HCT116 (cell line): ENCODE measurements at regions not wholly inside any gene's neighbourhood (a gene's known extent, or its start where the extent isn't known, plus 50 kb on each side); places are given as distances from the start of the nearest gene placed in this dataset.

Experiments
- ATAC-seq: fragments of 200-7000 bp; cut with Tn5 transposase; 2 replicates; pipeline ENCODE4 v1.9.1; 2020; ENCODE audit warnings: mild to moderate bottlenecking, moderate library complexity
- BruUV-seq: library from RNA; stranded (reverse); fragments of 400-500 nt; replicated peaks from 2 replicates; lab custom pipeline; 2021; lab: Mats Ljungman, UMichigan
- CTCF ChIA-PET: fragments of 300-600 bp; sonication (Branson Sonifier 250); formaldehyde crosslinking; loops from one replicate; lab custom pipeline; 2021; ENCODE audit warnings: antibody characterized with exemption; lab: Charles Lee
- POLR2A ChIA-PET: fragments of 300-600, 350-600 bp; sonication (Branson Sonifier 250); formaldehyde crosslinking; loops from one replicate; lab custom pipeline; 2021; ENCODE audit warnings: antibody characterized with exemption; lab: Charles Lee
- RAD21 ChIA-PET, 2 experiments: fragments of 300-600 bp; sonication (Branson Sonifier 250); formaldehyde crosslinking; loops; one replicate each; lab custom pipeline; 2023; ENCODE audit warnings: low total read pairs in 2 of 2; ENCODE audit not compliant: uncharacterized antibody in 2 of 2, unreplicated experiment in 2 of 2, low non-redundant PET in 1 of 2; lab: Charles Lee
- DNase-seq: peaks from one replicate; pipeline ENCODE4 v3.0.0-alpha.2; 2010; ENCODE audit warnings: low read depth, low spot score
- H2AFZ ChIP-seq: fragments of 200-600 bp; shearing (Covaris generic), sonication (generic); 2 replicates; pipeline ENCODE4 v1.6.1; 2017; ENCODE audit warnings: low read depth, mixed run types, mixed read lengths, antibody characterized with exemption, low read length; ENCODE audit not compliant: poor library complexity, severe bottlenecking
- H3K27ac ChIP-seq: 2 replicates; pipeline ENCODE4 v1.5.1; 2012; ENCODE audit warnings: low read depth, low read length
- H3K27me3 ChIP-seq: fragments of 200-600 bp; sonication (generic); 2 replicates; pipeline ENCODE4 v1.6.1; 2016; ENCODE audit warnings: mixed run types, low read length, mixed read lengths; ENCODE audit not compliant: insufficient read depth
- H3K36me3 ChIP-seq, 2 experiments: fragments of 200-500 bp in 1 of 2; fragments of 200-600 bp in 1 of 2; sonication (Bioruptor generic) in 1 of 2; sonication (generic) in 1 of 2; 2 replicates each; pipeline versions ENCODE4 v1.5.1 to v1.6.1; 2014 to 2016; ENCODE audit warnings: low read length in 2 of 2, inconsistent platforms in 1 of 2, mixed read lengths in 1 of 2, mixed run types in 1 of 2; ENCODE audit not compliant: insufficient read depth in 2 of 2, control insufficient read depth in 1 of 2
- H3K4me1 ChIP-seq, 2 experiments: fragments of 200-600 bp in 1 of 2; sonication (generic) in 1 of 2; 2 replicates each; pipeline versions ENCODE4 v1.5.1 to v1.6.1; 2012 to 2017; ENCODE audit warnings: low read length in 2 of 2, inconsistent platforms in 1 of 2, mild to moderate bottlenecking in 1 of 2, mixed read lengths in 1 of 2, mixed run types in 1 of 2, moderate library complexity in 1 of 2; ENCODE audit not compliant: insufficient read depth in 2 of 2, control insufficient read depth in 1 of 2
- H3K4me2 ChIP-seq: fragments of 200-600 bp; sonication (generic); 2 replicates; pipeline ENCODE4 v1.6.1; 2017; ENCODE audit warnings: mixed run types, low read length, mixed read lengths
- H3K4me3 ChIP-seq, 2 experiments: fragments of 200-600 bp in 1 of 2; sonication (generic) in 1 of 2; replicated peaks in 1 of 2; 2 replicates each; pipeline ENCODE4 v1.5.1; 2011 to 2016; ENCODE audit warnings: low read length in 2 of 2, control low read depth in 1 of 2, low read depth in 1 of 2, mild to moderate bottlenecking in 1 of 2, mixed read lengths in 1 of 2, mixed run types in 1 of 2
- H3K79me2 ChIP-seq: fragments of 200-600 bp; sonication (generic); 2 replicates; pipeline ENCODE4 v1.6.1; 2017; ENCODE audit warnings: mild to moderate bottlenecking, mixed run types, low read length, moderate library complexity, mixed read lengths; ENCODE audit not compliant: insufficient read depth
- H3K9ac ChIP-seq: fragments of 200-600 bp; sonication (generic); 2 replicates; pipeline ENCODE4 v1.6.1; 2016; ENCODE audit warnings: low read length, mixed read lengths
- H3K9me2 ChIP-seq: fragments of 200-600 bp; sonication (generic), shearing (Covaris generic); 2 replicates; pipeline ENCODE4 v1.6.1; 2017; ENCODE audit warnings: mixed run types, mild to moderate bottlenecking, moderate library complexity; ENCODE audit not compliant: insufficient read depth
- H3K9me3 ChIP-seq, 2 experiments: fragments of 200-500 bp in 1 of 2; fragments of 200-600 bp in 1 of 2; sonication (Bioruptor generic) in 1 of 2; sonication (generic) in 1 of 2; 2 replicates each; pipeline ENCODE4 v1.6.1; 2014 to 2017; ENCODE audit warnings: low read length in 2 of 2, mixed read lengths in 2 of 2, inconsistent platforms in 1 of 2, low read depth in 1 of 2, mild to moderate bottlenecking in 1 of 2, mixed run types in 1 of 2, moderate library complexity in 1 of 2; ENCODE audit not compliant: control insufficient read depth in 1 of 2, insufficient read depth in 1 of 2
- H4K20me1 ChIP-seq: fragments of 200-600 bp; sonication (generic), shearing (Covaris generic); 2 replicates; pipeline ENCODE4 v1.6.1; 2017; ENCODE audit warnings: mixed run types, mild to moderate bottlenecking, moderate library complexity; ENCODE audit not compliant: insufficient read depth
- CBX3 ChIP-seq: IDR thresholded peaks from 2 replicates; pipeline ENCODE4 v1.6.1; 2012; ENCODE audit warnings: low read depth
- CEBPB ChIP-seq: IDR thresholded peaks from 2 replicates; pipeline ENCODE4 v1.6.1; 2012; ENCODE audit warnings: low read depth
- EGR1 ChIP-seq: IDR thresholded peaks from 2 replicates; pipeline ENCODE4 v1.6.1; 2012; ENCODE audit warnings: low read depth
- ELF1 ChIP-seq: IDR thresholded peaks from 2 replicates; pipeline ENCODE4 v1.6.1; 2012; ENCODE audit warnings: low read depth, borderline replicate concordance
- EZH2 ChIP-seq: fragments of 200-600 bp; sonication (generic); IDR thresholded peaks from 2 replicates; pipeline ENCODE4 v1.6.1; 2017; ENCODE audit warnings: antibody characterized with exemption, mixed run types
- EZH2phosphoT487 ChIP-seq: fragments of 200-600 bp; IDR thresholded peaks from 2 replicates; pipeline ENCODE4 v1.6.1; 2018; ENCODE audit warnings: antibody characterized with exemption, borderline replicate concordance
- FOSL1 ChIP-seq: IDR thresholded peaks from 2 replicates; pipeline ENCODE4 v1.6.1; 2012; ENCODE audit warnings: low read depth
- MAX ChIP-seq: IDR thresholded peaks from 2 replicates; pipeline ENCODE4 v1.6.1; 2012
- POLR2AphosphoS5 ChIP-seq: IDR thresholded peaks from 2 replicates; pipeline ENCODE4 v1.6.1; 2011; ENCODE audit warnings: mild to moderate bottlenecking, low read depth, low read length, moderate library complexity
- RAD21 ChIP-seq: IDR thresholded peaks from 2 replicates; pipeline ENCODE4 v1.6.1; 2012; ENCODE audit warnings: low read depth, mild to moderate bottlenecking
- SRF ChIP-seq: IDR thresholded peaks from 2 replicates; pipeline ENCODE4 v1.6.1; 2012; ENCODE audit warnings: low read depth
- YY1 ChIP-seq: IDR thresholded peaks from 2 replicates; pipeline ENCODE4 v1.6.1; 2011; ENCODE audit warnings: low read length, low read depth, moderate library complexity, mild to moderate bottlenecking; ENCODE audit not compliant: insufficient replicate concordance; ENCODE audit errors: extremely low read depth
- ZFX ChIP-seq: fragments of 450-650 bp; IDR thresholded peaks from 2 replicates; pipeline ENCODE4 v1.6.1; 2017
- intact Hi-C: fragments of 100-400 bp; cut with micrococcal nuclease; formaldehyde crosslinking; loops from 2 replicates; pipeline ENCODE4 v1.10.0; 2022
- TF ChIP-seq, protein P1 (sequence below): IDR thresholded peaks from 2 replicates; pipeline ENCODE4 v1.6.1; 2012; ENCODE audit warnings: low read depth

- BruUV-seq = no TSS peak
- no peak overlapping the region for H2AFZ ChIP-seq
- RAD21 ChIA-PET = no interaction called here
Measured at GRCh38 chr7:15778191-15778590, 91.7 kb upstream of the MEOX2 start.

More at GRCh38 chr7:15778191-15778590, 91.7 kb upstream of the MEOX2 start:
- Histone ChIP-seq H3K27ac (no peak overlapping the region), H3K4me1 (no peaks in the 10 kb centered on the region), H3K36me3 (no peaks in the 10 kb centered on the region), H3K4me2 (no peak overlapping the region), H3K4me3 (no peak overlapping the region), H4K20me1 (no peaks in the 10 kb centered on the region), H3K79me2 (no peaks in the 10 kb centered on the region), H3K27me3 (no peaks in the 10 kb centered on the region), H3K9me3 (no peaks in the 10 kb centered on the region), H3K9me2 (peaks cover 5% of the 10 kb centered on the region; the same call in 1 of the 2 replicates), H3K9ac (no peak overlapping the region)
- TF ChIP-seq EZH2 = no peak
- no peak for TF ChIP-seq POLR2AphosphoS5
- no peak for TF ChIP-seq YY1
- no peak for TF ChIP-seq ZFX
- TF ChIP-seq, protein P1, sequence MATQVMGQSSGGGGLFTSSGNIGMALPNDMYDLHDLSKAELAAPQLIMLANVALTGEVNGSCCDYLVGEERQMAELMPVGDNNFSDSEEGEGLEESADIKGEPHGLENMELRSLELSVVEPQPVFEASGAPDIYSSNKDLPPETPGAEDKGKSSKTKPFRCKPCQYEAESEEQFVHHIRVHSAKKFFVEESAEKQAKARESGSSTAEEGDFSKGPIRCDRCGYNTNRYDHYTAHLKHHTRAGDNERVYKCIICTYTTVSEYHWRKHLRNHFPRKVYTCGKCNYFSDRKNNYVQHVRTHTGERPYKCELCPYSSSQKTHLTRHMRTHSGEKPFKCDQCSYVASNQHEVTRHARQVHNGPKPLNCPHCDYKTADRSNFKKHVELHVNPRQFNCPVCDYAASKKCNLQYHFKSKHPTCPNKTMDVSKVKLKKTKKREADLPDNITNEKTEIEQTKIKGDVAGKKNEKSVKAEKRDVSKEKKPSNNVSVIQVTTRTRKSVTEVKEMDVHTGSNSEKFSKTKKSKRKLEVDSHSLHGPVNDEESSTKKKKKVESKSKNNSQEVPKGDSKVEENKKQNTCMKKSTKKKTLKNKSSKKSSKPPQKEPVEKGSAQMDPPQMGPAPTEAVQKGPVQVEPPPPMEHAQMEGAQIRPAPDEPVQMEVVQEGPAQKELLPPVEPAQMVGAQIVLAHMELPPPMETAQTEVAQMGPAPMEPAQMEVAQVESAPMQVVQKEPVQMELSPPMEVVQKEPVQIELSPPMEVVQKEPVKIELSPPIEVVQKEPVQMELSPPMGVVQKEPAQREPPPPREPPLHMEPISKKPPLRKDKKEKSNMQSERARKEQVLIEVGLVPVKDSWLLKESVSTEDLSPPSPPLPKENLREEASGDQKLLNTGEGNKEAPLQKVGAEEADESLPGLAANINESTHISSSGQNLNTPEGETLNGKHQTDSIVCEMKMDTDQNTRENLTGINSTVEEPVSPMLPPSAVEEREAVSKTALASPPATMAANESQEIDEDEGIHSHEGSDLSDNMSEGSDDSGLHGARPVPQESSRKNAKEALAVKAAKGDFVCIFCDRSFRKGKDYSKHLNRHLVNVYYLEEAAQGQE = no peak
- TF ChIP-seq MAX = no peak
- no peak for TF ChIP-seq EGR1
- no peak for TF ChIP-seq SRF
- TF ChIP-seq ELF1 = no peak
- no peak for TF ChIP-seq RAD21
- TF ChIP-seq CBX3 = no peak
- no peak for TF ChIP-seq FOSL1
- no peak for TF ChIP-seq EZH2phosphoT487
- no peak for TF ChIP-seq CEBPB
- intact Hi-C loops = no loop called here
- POLR2A ChIA-PET = no interaction called here
- DNase-seq (no peak), ATAC-seq (no peak)
- CTCF ChIA-PET = no interaction called here
